ENCODE measurements at regions not wholly inside any gene's neighbourhood (a gene's known extent, or its start where the extent isn't known, plus 50 kb on each side); places are given as distances from the start of the nearest gene placed in this dataset.
A peak's percentile ranks its signal among the peaks of the same experiment; 100 is the strongest.

GRCh38 chr7:81031996-81032395 lies 113.1 kb upstream of the SEMA3C start:
- DNase-seq (ENCODE audit: low read depth) = no peak
- TF ChIP-seq CTCF (IDR thresholded peaks at IDR 0.05; ENCODE audit: control insufficient read depth, insufficient read depth, low read depth, low read length, missing control alignments) = no peak
- no peak overlapping the region for H3K4me3 ChIP-seq (ENCODE audit: control insufficient read depth, low read depth, low read length)

- H3K4me3 ChIP-seq (ENCODE audit: control insufficient read depth, low read depth, low read length) = no peak overlapping the region
- no peak for DNase-seq (ENCODE audit: low read depth)
- TF ChIP-seq CTCF (IDR thresholded peaks at IDR 0.05; ENCODE audit: control insufficient read depth, insufficient read depth, low read depth, low read length, missing control alignments) = no peak
Observed at GRCh38 chr7:81031243-81031642, 112.4 kb upstream of the SEMA3C start.

GRCh38 chr7:81030472-81030871 lies 111.6 kb upstream of the SEMA3C start:
- DNase-seq (ENCODE audit: low read depth) = no peak
- no peak for TF ChIP-seq CTCF (IDR thresholded peaks at IDR 0.05; ENCODE audit: control insufficient read depth, insufficient read depth, low read depth, low read length, missing control alignments)
- H3K4me3 ChIP-seq (ENCODE audit: control insufficient read depth, low read depth, low read length) = no peak overlapping the region

- DNase-seq (ENCODE audit: low read depth) = no peak
- no peak overlapping the region for H3K4me3 ChIP-seq (ENCODE audit: control insufficient read depth, low read depth, low read length)
- no peak for TF ChIP-seq CTCF (IDR thresholded peaks at IDR 0.05; ENCODE audit: control insufficient read depth, insufficient read depth, low read depth, low read length, missing control alignments)
Observed at GRCh38 chr7:81029511-81029910, 110.7 kb upstream of the SEMA3C start.

GRCh38 chr7:81025360-81025759 lies 106.5 kb upstream of the SEMA3C start:
- no peak for DNase-seq (ENCODE audit: low read depth)
- TF ChIP-seq CTCF (IDR thresholded peaks at IDR 0.05; ENCODE audit: control insufficient read depth, insufficient read depth, low read depth, low read length, missing control alignments) = no peak
- no peak overlapping the region for H3K4me3 ChIP-seq (ENCODE audit: control insufficient read depth, low read depth, low read length)

GRCh38 chr7:81014908-81015307 lies 96.1 kb upstream of the SEMA3C start:
- DNase-seq (ENCODE audit: low read depth) = no peak
- no peak for TF ChIP-seq CTCF (IDR thresholded peaks at IDR 0.05; ENCODE audit: control insufficient read depth, insufficient read depth, low read depth, low read length, missing control alignments)
- H3K4me3 ChIP-seq (ENCODE audit: control insufficient read depth, low read depth, low read length) = no peak overlapping the region

GRCh38 chr7:81014266-81014665 lies 95.4 kb upstream of the SEMA3C start:
- peak; percentile 10 for DNase-seq (ENCODE audit: low read depth)
- TF ChIP-seq CTCF (IDR thresholded peaks at IDR 0.05; ENCODE audit: control insufficient read depth, insufficient read depth, low read depth, low read length, missing control alignments) = no peak

More at GRCh38 chr7:81014266-81014665, 95.4 kb upstream of the SEMA3C start:
- H3K4me3 ChIP-seq (ENCODE audit: control insufficient read depth, low read depth, low read length) = no peak overlapping the region
